ENCODE measurements at regions not wholly inside any gene's neighbourhood (a gene's known extent, or its start where the extent isn't known, plus 50 kb on each side); places are given as distances from the start of the nearest gene placed in this dataset.

DNA sequence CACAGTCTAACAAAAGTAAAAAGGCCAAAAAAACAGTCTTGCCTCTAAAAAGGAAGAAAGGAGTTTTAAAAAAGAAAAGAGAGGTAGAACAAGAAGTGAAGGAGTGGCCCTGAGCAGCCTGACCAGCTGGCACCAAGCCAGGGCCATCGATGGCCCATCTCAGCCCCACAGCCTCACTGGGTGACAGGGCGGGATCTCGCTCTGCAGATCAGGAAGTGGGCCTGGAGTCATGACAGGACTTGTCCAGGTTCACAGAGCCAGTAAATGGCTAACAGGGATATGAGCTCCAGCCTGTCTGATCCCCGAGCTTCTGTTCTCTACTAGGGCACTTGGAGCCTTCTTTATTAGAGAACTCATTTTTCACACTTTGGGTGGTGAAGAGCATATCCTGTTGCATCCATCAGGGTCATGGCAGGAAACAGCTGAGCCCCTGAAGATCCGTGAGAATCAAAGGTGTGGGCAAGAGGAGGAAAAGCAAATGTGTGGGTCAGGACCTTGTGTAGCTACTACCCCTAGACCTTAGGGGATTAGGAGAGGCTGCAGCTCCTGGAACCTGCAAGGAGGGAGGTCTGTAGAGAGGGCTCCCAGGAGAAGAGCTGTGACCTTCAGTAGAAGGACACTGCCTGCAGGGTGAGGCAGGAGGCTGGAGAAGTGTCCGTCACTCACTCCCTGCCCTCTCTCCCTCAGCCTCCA lies 299.0 kb upstream of the MSX2 start:
- TF ChIP-seq CTCF (IDR thresholded peaks at IDR 0.05; ENCODE audit: insufficient read depth, missing control alignments), result no peak
- DNase-seq (ENCODE audit: insufficient read length, low spot score) (no peak), FAIRE-seq (no peak)

- no peak for TF ChIP-seq CTCF (IDR thresholded peaks at IDR 0.05; ENCODE audit: insufficient read depth, missing control alignments)
- FAIRE-seq (no peak), DNase-seq (ENCODE audit: insufficient read length, low spot score) (no peak)
These were observed 298.5 kb upstream of the MSX2 start for GRCh38 chr5:174425964-174426290.

DNA sequence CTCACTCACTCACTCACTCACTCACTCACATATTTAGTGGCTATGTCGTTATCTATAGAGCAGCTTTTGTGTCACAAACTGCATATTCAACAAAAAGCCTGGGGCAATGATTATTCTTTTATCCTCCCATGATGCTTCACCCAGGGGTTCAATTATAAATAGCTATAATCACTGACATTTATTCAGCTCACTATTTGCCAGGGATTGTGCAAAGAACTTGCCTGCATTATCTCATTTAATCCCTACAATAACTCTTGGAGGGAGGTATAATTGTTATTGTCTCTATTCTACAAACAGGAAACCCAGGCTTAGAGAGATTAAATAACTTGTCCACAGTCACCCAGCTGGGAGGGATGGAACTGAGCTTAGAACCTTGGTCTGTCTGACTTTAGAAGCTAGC lies 298.0 kb upstream of the MSX2 start:
- no peak for FAIRE-seq
- TF ChIP-seq CTCF (IDR thresholded peaks at IDR 0.05; ENCODE audit: insufficient read depth, missing control alignments), result no peak
- DNase-seq (ENCODE audit: insufficient read length, low spot score), result no peak

GRCh38 chr5:174426851-174427250 lies 297.5 kb upstream of the MSX2 start:
- DNase-seq (ENCODE audit: insufficient read length, low spot score) (no peak), FAIRE-seq (no peak)
- no peak for TF ChIP-seq CTCF (IDR thresholded peaks at IDR 0.05; ENCODE audit: insufficient read depth, missing control alignments)

- FAIRE-seq, result no peak
- TF ChIP-seq CTCF (IDR thresholded peaks at IDR 0.05; ENCODE audit: insufficient read depth, missing control alignments), result no peak
- DNase-seq (ENCODE audit: insufficient read length, low spot score), result no peak
These were observed 297.1 kb upstream of the MSX2 start for GRCh38 chr5:174427304-174427703.

DNA sequence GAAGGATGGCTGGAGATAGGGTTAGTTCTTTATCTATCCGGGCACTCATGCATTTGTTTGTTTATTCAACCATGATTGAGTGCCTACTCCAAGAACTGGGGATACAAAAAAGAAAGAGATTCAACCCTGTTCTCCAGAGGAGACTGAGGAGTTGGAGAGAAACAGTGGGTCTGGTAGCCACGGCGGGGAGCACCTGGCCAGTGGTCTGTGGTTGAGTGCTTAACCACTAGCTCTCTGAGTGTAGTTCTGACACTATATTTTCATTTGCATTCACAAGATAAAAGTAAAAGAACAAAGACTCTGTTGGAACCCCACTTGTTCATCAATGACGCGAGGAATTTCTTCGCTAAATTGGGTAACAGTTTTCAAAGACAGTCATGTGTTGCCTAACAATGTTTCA lies 295.5 kb upstream of the MSX2 start:
- no peak for TF ChIP-seq CTCF (IDR thresholded peaks at IDR 0.05; ENCODE audit: insufficient read depth, missing control alignments)
- DNase-seq (ENCODE audit: insufficient read length, low spot score) (no peak), FAIRE-seq (no peak)

DNA sequence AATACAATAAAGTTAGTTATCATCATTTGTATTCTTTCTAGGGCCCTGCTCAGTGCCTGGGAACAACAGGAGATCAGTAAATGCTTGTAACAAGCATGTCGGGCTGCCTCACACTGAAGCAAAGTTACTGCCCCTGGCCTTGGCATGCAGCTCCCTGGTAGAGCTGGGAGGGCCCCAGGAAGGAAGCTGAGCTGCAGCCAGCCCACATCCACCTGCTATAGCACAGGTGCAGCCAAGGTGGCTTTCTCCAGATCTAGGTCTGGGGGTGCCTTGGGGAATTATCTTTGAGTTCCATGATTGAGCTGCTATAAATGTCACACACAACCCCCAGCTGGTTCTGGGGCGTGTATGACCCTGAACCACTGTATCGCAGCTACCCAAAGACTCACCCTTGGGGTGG lies 293.4 kb upstream of the MSX2 start:
- DNase-seq (ENCODE audit: insufficient read length, low spot score) (no peak), FAIRE-seq (no peak)
- no peak for TF ChIP-seq CTCF (IDR thresholded peaks at IDR 0.05; ENCODE audit: insufficient read depth, missing control alignments)

Measured in D721Med (cell line).